BE2C (cell line): ENCODE measurements at regions not wholly inside any gene's neighbourhood (a gene's known extent, or its start where the extent isn't known, plus 50 kb on each side); places are given as distances from the start of the nearest gene placed in this dataset.

Experiments
- DNase-seq: peaks from one replicate; pipeline ENCODE4 v3.0.0-alpha.2; 2020
- H3K27me3 ChIP-seq: fragments of 250-450 bp; sonication (Bioruptor Pico); 2 replicates; pipeline ENCODE4 v1.5.1; 2020; ENCODE audit warnings: mild to moderate bottlenecking
- H3K36me3 ChIP-seq: fragments of 250-450 bp; sonication (Bioruptor Pico); 2 replicates; pipeline ENCODE4 v1.5.1; 2020; ENCODE audit warnings: mild to moderate bottlenecking
- H3K4me1 ChIP-seq: fragments of 250-450 bp; sonication (Bioruptor Pico); 2 replicates; pipeline ENCODE4 v1.5.1; 2020
- H3K4me3 ChIP-seq: 2 replicates; pipeline ENCODE4 v1.5.1; 2011; ENCODE audit warnings: low read depth, low read length
- H3K9me3 ChIP-seq: fragments of 250-450 bp; sonication (Bioruptor Pico); 2 replicates; pipeline ENCODE4 v1.5.1; 2020
- TF ChIP-seq, protein P1 (sequence below): IDR thresholded peaks from 2 replicates; pipeline ENCODE4 v1.5.1; 2012; ENCODE audit warnings: mild to moderate bottlenecking, low read depth, low read length

DNA sequence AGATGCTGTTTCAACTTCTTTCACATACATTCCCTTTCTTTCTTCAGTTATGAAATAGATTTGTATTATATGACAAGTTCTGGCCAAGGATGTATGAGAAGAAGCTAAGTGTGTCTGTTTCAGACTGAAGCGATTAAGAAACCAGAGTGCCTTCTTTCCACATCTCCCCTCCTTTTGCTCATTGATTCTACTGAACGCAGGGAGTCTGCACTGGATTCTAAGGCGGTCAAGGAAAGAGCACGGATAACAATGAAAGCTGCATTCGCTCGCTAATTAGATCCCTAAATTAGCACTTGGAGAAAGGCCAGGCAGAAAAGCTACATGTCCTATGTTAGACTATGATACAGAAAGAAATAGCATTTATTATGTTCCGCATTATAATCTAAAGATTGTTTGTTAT lies 267.7 kb downstream of the HAO1 start:
- no peaks in the 10 kb centered on the region for H3K27me3 ChIP-seq
- no peaks in the 10 kb centered on the region for H3K36me3 ChIP-seq
- no peak overlapping the region for H3K4me3 ChIP-seq
- DNase-seq, result no peak
- no peaks in the 10 kb centered on the region for H3K9me3 ChIP-seq
- no peaks in the 10 kb centered on the region for H3K4me1 ChIP-seq
- TF ChIP-seq, protein P1, sequence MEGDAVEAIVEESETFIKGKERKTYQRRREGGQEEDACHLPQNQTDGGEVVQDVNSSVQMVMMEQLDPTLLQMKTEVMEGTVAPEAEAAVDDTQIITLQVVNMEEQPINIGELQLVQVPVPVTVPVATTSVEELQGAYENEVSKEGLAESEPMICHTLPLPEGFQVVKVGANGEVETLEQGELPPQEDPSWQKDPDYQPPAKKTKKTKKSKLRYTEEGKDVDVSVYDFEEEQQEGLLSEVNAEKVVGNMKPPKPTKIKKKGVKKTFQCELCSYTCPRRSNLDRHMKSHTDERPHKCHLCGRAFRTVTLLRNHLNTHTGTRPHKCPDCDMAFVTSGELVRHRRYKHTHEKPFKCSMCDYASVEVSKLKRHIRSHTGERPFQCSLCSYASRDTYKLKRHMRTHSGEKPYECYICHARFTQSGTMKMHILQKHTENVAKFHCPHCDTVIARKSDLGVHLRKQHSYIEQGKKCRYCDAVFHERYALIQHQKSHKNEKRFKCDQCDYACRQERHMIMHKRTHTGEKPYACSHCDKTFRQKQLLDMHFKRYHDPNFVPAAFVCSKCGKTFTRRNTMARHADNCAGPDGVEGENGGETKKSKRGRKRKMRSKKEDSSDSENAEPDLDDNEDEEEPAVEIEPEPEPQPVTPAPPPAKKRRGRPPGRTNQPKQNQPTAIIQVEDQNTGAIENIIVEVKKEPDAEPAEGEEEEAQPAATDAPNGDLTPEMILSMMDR, result no peak

DNA sequence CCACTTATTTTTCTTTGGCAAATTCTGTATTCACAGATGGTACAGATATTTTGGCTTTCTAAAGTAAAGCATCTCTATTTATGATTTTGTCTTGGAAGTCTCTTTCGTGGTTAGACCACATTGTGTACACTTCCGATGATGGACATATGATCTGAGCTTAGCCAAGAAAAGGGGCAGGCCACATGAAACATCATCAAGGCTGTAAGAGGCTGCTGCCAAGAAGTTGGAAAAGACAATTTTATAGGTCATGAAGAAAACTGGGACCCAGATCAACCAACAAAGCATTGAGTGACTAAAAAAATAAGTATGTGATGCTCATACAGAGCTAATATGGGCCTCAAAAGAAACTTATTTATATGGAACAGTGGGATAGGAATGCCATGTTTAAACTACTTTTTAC lies 266.4 kb downstream of the HAO1 start:
- Histone ChIP-seq H3K36me3 (no peaks in the 10 kb centered on the region), H3K27me3 (no peaks in the 10 kb centered on the region), H3K4me3 (no peak overlapping the region), H3K4me1 (no peaks in the 10 kb centered on the region), H3K9me3 (no peaks in the 10 kb centered on the region)
- TF ChIP-seq, protein P1, result no peak
- DNase-seq, result no peak

- Histone ChIP-seq H3K4me1 (no peaks in the 10 kb centered on the region), H3K4me3 (no peak overlapping the region), H3K27me3 (peaks cover 5% of the 10 kb centered on the region), H3K9me3 (no peaks in the 10 kb centered on the region), H3K36me3 (no peaks in the 10 kb centered on the region)
- TF ChIP-seq, protein P1, result no peak
- no peak for DNase-seq
Measured at GRCh38 chr20:7682916-7683315, 257.3 kb downstream of the HAO1 start.

DNA sequence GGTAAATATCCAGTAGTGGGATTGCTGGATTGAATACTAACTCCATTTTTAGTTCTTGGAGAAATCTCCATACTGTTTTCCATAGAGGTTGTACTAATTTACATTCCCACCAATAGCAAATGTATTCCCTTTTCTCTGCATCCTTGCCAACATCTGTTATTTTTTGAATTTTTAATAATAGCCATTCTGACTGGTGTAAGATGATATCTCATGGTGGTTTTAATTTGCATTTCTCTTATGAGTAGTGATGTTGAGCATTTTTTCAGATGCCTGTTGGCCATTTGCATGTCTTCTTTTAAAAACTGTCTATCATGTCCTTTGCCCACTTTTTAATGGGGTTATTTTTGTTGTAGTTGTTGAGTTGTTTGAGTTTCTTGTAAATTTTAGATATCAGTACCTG lies 253.2 kb downstream of the HAO1 start:
- peaks cover 5% of the 10 kb centered on the region for H3K27me3 ChIP-seq
- no peak for DNase-seq
- no peak overlapping the region for H3K4me3 ChIP-seq
- no peaks in the 10 kb centered on the region for H3K36me3 ChIP-seq
- TF ChIP-seq, protein P1, result no peak
- H3K4me1 ChIP-seq, result no peaks in the 10 kb centered on the region
- H3K9me3 ChIP-seq, result no peaks in the 10 kb centered on the region

GRCh38 chr20:7689151-7689550 lies 251.1 kb downstream of the HAO1 start:
- no peak for DNase-seq
- no peaks in the 10 kb centered on the region for H3K4me1 ChIP-seq
- H3K36me3 ChIP-seq, result no peaks in the 10 kb centered on the region
- no peaks in the 10 kb centered on the region for H3K9me3 ChIP-seq
- TF ChIP-seq, protein P1, result no peak
- no peak overlapping the region for H3K4me3 ChIP-seq
- no peaks in the 10 kb centered on the region; the same call in 1 of the 2 replicates for H3K27me3 ChIP-seq

GRCh38 chr20:7691647-7692269 lies 248.5 kb downstream of the HAO1 start:
- no peak for DNase-seq
- Histone ChIP-seq H3K36me3 (no peaks in the 10 kb centered on the region), H3K9me3 (no peaks in the 10 kb centered on the region), H3K4me3 (no peak overlapping the region), H3K4me1 (no peaks in the 10 kb centered on the region), H3K27me3 (no peaks in the 10 kb centered on the region; the same call in 1 of the 2 replicates)
- TF ChIP-seq, protein P1, result no peak
